ENCODE measurements at regions not wholly inside any gene's neighbourhood (a gene's known extent, or its start where the extent isn't known, plus 50 kb on each side); places are given as distances from the start of the nearest gene placed in this dataset.

DNA sequence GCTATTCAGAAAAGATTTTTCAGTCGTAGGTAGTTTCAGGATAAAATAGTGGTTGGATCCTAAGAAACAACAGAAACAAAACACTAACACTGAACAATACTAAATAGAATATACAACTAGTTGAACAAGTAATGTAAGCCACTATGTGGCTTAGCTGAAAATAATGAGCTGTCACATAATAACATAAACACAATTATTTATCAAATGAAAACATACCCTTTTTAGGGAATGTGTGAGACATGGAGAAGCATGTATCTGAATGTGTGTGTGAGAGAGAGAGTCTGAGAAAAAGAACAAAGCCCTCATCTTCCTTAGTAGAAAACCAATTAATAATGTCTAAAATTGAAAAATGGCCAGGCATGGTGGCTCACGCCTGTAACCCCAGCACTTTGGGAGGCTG lies 122.6 kb upstream of the LOC128125822 start:
- Histone ChIP-seq H3K27ac (no peak overlapping the region), H4K20me1 (no peaks in the 10 kb centered on the region), H3K4me1 (peaks cover 0 to 4% (median 0%) of the 10 kb centered on the region in 10 experiments; a peak in 2 of 20 replicates), H3K9ac (no peak overlapping the region), H3K36me3 (no peaks in the 10 kb centered on the region), H3K27me3 (no peaks in the 10 kb centered on the region), H3K9me3 (replicated peaks in 1 of 11) (no peaks in the 10 kb centered on the region), H3K4me3 (no peak overlapping the region), H3K4me2 (no peak overlapping the region)
- TF ChIP-seq Cebpa-rat (IDR thresholded peaks at IDR 0.05): no peak

DNA sequence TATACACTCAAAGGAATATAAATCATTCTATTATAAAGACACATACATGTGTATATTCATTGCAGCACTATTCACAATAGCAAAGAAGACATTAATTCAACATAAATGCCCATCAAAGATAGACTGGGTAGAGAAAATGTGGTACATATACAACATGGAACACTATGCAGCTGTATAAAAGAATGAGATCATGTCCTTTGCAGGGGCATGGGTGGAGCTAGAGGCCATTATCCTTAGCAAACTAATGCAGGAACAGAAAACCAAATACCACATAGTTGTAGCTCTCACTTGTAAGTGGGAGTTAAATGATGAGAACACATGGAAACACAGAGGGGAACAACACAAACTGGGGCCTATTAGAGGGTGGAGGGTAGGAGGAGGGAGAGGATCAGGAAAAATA lies 121.0 kb upstream of the LOC128125822 start:
- no peak overlapping the region for H3K4me2 ChIP-seq
- TF ChIP-seq Cebpa-rat (IDR thresholded peaks at IDR 0.05): no peak
- H3K27me3 ChIP-seq: no peaks in the 10 kb centered on the region
- no peak overlapping the region for H3K9ac ChIP-seq
- H3K4me1 ChIP-seq: peaks cover 0 to 4% (median 0%) of the 10 kb centered on the region in 10 experiments; a peak in 2 of 20 replicates
- H4K20me1 ChIP-seq: no peaks in the 10 kb centered on the region
- no peaks in the 10 kb centered on the region for H3K36me3 ChIP-seq
- H3K27ac ChIP-seq: no peak overlapping the region
- H3K9me3 ChIP-seq (replicated peaks in 1 of 11): no peaks in the 10 kb centered on the region
- H3K4me3 ChIP-seq: no peak overlapping the region

DNA sequence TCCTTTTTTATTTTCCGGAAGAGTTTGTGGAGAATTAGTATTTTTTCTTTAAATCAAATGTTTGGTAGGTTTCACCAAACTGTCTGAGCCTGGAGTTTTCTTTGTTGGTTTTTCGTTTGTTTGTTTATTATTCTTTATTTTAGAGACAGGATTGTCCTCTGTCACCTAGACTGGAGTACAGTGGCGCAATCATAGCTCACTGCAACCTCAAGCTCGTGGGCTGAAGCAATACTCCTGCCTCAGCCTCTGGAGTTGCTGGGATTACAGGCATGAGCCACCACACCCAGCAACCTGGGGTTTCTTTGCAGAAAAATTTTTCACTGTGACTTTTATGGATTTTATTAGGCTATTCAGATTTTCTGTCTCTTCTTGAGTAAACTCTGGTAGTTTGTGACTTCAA lies 120.2 kb upstream of the LOC128125822 start:
- Histone ChIP-seq H3K4me2 (no peak overlapping the region), H3K4me1 (peaks cover 0 to 4% (median 0%) of the 10 kb centered on the region in 10 experiments; a peak in 2 of 20 replicates), H3K4me3 (no peak overlapping the region), H4K20me1 (no peaks in the 10 kb centered on the region), H3K9me3 (replicated peaks in 1 of 11) (no peaks in the 10 kb centered on the region), H3K9ac (no peak overlapping the region), H3K27me3 (no peaks in the 10 kb centered on the region), H3K36me3 (no peaks in the 10 kb centered on the region), H3K27ac (no peak overlapping the region)
- TF ChIP-seq Cebpa-rat (IDR thresholded peaks at IDR 0.05): peak in 3 of 11 experiments; percentile 19 to 30 (median 27); a peak in 1 of 22 replicates

DNA sequence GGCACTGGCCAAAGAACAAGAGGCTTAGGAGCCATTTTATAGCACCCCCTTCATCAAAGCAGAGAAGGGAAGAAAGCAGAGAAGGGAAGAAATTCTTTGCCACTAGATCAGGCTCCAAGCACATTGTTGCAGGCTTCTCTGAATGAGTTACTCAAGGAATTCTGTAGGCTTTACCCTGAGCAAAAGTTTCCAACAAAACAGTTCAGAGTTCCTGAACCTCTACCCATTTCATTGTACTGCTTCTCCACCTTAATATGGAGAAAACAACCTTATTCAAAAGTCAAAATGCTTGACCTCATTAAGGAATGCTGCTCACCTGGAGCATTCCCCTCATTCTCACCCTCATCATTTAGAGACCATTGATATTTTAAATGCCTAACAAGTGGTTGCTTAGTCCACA lies 115.5 kb upstream of the LOC128125822 start:
- H3K9ac ChIP-seq: no peak overlapping the region
- no peaks in the 10 kb centered on the region for H3K36me3 ChIP-seq
- TF ChIP-seq Cebpa-rat (IDR thresholded peaks at IDR 0.05): no peak
- H3K9me3 ChIP-seq (replicated peaks in 1 of 11): no peaks in the 10 kb centered on the region
- no peak overlapping the region for H3K4me3 ChIP-seq
- no peaks in the 10 kb centered on the region for H4K20me1 ChIP-seq
- no peak overlapping the region for H3K4me2 ChIP-seq
- no peaks in the 10 kb centered on the region for H3K27me3 ChIP-seq
- H3K4me1 ChIP-seq: peaks cover 0 to 16% (median 0%) of the 10 kb centered on the region in 10 experiments; a peak in 6 of 20 replicates
- no peak overlapping the region for H3K27ac ChIP-seq

DNA sequence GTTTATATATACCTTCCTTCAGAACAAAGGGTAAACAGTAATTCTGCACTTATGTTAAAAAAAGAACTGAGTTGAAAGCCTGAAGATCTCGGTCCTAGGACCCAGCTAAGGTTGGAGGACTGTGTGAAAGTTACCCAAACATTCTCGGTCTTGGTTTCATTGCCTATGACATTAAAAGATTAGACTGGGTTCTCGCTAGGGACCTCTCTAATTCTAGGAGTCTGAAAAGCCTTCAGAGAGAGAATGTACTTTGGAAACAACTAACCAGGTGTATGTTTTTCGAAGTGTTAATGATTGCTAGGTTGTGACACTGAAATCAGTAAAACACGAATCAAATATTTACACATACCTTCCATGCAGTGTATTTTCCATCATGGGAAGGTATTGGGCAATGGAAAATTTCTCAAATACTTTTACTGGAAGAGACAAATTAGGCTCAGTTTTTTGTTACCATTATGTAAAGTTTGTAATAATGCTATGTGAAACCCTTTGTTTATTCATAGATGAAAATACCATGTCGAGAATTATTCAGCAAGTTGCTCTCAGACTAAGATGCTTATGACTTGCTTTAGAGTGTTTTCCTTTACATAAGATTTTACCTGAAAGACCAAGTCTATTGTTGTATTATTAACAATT lies 113.7 kb upstream of the LOC128125822 start:
- H3K36me3 ChIP-seq: no peaks in the 10 kb centered on the region
- TF ChIP-seq Cebpa-rat (IDR thresholded peaks at IDR 0.05): no peak
- no peak overlapping the region for H3K27ac ChIP-seq
- H3K4me1 ChIP-seq: peaks cover 0 to 16% (median 0%) of the 10 kb centered on the region in 10 experiments; a peak in 6 of 20 replicates
- H3K9me3 ChIP-seq (replicated peaks in 1 of 11): no peaks in the 10 kb centered on the region
- no peaks in the 10 kb centered on the region for H4K20me1 ChIP-seq
- H3K27me3 ChIP-seq: no peaks in the 10 kb centered on the region
- no peak overlapping the region for H3K9ac ChIP-seq
- H3K4me2 ChIP-seq: no peak overlapping the region
- H3K4me3 ChIP-seq: no peak overlapping the region

DNA sequence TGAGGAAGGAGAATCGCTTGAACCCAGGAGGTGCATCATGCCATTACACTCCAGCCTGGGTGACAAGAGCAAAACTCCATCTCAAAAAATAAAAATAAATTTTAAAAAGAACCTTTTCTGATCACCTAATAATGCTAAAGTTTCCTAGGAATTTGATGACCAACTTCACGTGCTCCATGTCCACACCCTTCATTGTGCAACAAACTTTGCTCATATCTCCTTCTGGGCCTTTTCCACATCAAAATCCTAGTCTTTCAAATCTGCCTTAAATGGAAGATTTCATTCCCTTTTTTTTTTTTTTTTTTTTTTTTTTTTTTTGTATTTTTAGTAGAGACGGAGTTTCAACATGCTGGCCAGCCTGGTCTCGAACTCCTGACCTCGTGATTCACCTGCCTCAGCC lies 112.5 kb upstream of the LOC128125822 start:
- peak overlapping the region in 3 of 11 experiments; percentile 7 to 64 (median 62); a peak in 2 of 22 replicates for H3K4me2 ChIP-seq
- H3K9ac ChIP-seq: no peak overlapping the region
- no peak overlapping the region for H3K27ac ChIP-seq
- no peaks in the 10 kb centered on the region for H3K9me3 ChIP-seq (replicated peaks in 1 of 11)
- H4K20me1 ChIP-seq: no peaks in the 10 kb centered on the region
- H3K4me3 ChIP-seq: no peak overlapping the region
- no peaks in the 10 kb centered on the region for H3K27me3 ChIP-seq
- no peaks in the 10 kb centered on the region for H3K36me3 ChIP-seq
- TF ChIP-seq Cebpa-rat (IDR thresholded peaks at IDR 0.05): no peak
- H3K4me1 ChIP-seq: peaks cover 0 to 16% (median 0%) of the 10 kb centered on the region in 10 experiments; a peak in 6 of 20 replicates

DNA sequence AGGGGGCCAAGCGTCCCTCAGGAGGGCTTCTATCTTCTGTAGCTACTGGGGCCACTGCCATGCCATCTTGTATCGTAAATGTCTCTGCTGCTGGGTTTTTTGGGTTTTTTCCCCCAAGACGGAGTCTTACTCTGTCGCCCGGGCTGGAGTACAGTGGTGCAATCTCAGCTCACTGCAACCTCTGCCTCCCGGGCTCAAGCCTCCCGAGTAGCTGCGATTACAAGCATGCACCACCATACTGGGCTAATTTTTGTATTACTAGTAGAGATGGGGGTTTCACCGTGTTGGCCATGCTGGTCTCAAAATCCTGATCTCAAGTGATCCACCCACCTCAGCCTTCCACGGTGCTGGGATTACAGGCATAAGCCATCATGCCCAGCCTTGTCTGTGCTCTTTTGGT lies 111.3 kb upstream of the LOC128125822 start:
- no peak for TF ChIP-seq Cebpa-rat (IDR thresholded peaks at IDR 0.05)
- no peaks in the 10 kb centered on the region for H3K27me3 ChIP-seq
- peak overlapping the region in 2 of 11 experiments; percentile 62 to 64; a peak in 4 of 22 replicates for H3K4me2 ChIP-seq
- no peaks in the 10 kb centered on the region for H3K36me3 ChIP-seq
- peaks cover 0 to 16% (median 0%) of the 10 kb centered on the region in 10 experiments; a peak in 6 of 20 replicates for H3K4me1 ChIP-seq
- no peak overlapping the region for H3K9ac ChIP-seq
- H4K20me1 ChIP-seq: no peaks in the 10 kb centered on the region
- no peak overlapping the region for H3K27ac ChIP-seq
- no peak overlapping the region for H3K4me3 ChIP-seq
- H3K9me3 ChIP-seq (replicated peaks in 1 of 11): no peaks in the 10 kb centered on the region

DNA sequence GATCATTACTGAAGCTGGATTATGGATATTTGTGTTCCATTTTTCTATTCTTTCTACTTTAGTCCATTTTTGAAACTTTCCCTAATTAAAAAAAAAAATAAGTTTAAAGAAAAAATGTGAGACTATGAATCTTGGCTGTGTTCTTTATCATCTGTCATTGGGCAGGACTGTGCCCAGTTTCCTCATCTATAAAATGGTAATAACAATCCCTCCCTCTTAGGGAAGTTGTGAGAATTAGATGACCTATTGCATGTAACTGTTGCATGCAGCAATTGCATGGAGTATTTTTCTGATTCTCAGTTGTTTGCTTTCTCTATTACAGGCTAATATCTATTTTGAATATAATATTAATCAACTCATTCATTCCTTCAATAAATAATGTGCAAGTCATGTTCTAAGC lies 108.2 kb upstream of the LOC128125822 start:
- H3K36me3 ChIP-seq: no peaks in the 10 kb centered on the region
- H4K20me1 ChIP-seq: no peaks in the 10 kb centered on the region
- H3K27ac ChIP-seq: no peak overlapping the region
- H3K4me1 ChIP-seq: peaks cover 0 to 16% (median 0%) of the 10 kb centered on the region in 10 experiments; a peak in 6 of 20 replicates
- H3K27me3 ChIP-seq: no peaks in the 10 kb centered on the region
- no peak overlapping the region for H3K4me2 ChIP-seq
- no peak overlapping the region for H3K4me3 ChIP-seq
- H3K9ac ChIP-seq: no peak overlapping the region
- no peak for TF ChIP-seq Cebpa-rat (IDR thresholded peaks at IDR 0.05)
- no peaks in the 10 kb centered on the region for H3K9me3 ChIP-seq (replicated peaks in 1 of 11)

DNA sequence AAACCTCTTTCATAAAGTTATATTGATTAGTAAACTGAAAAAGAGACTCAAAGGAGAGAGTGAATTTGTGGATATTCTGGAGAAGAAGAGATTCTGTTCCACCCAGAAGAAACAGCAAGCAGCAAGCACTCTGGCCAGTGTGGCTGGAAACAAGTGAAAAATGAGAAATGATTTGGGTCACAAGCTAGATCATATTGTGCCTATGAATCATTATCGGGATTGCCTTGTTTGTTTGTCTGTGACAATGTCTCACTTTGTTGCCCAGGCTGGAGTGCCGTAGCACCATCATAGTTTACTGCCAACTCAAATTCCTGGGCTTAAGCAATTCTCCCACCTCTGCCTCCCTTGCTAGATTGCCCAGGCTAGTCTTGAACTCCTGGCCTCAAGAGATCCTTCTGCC lies 106.5 kb upstream of the LOC128125822 start:
- H3K9ac ChIP-seq: no peak overlapping the region
- H4K20me1 ChIP-seq: no peaks in the 10 kb centered on the region
- TF ChIP-seq Cebpa-rat (IDR thresholded peaks at IDR 0.05): no peak
- H3K4me2 ChIP-seq: no peak overlapping the region
- H3K4me1 ChIP-seq: peaks cover 0 to 7% (median 0%) of the 10 kb centered on the region in 10 experiments; a peak in 5 of 20 replicates
- H3K27ac ChIP-seq: no peak overlapping the region
- H3K9me3 ChIP-seq (replicated peaks in 1 of 11): no peaks in the 10 kb centered on the region
- H3K36me3 ChIP-seq: no peaks in the 10 kb centered on the region
- H3K4me3 ChIP-seq: no peak overlapping the region
- H3K27me3 ChIP-seq: no peaks in the 10 kb centered on the region

DNA sequence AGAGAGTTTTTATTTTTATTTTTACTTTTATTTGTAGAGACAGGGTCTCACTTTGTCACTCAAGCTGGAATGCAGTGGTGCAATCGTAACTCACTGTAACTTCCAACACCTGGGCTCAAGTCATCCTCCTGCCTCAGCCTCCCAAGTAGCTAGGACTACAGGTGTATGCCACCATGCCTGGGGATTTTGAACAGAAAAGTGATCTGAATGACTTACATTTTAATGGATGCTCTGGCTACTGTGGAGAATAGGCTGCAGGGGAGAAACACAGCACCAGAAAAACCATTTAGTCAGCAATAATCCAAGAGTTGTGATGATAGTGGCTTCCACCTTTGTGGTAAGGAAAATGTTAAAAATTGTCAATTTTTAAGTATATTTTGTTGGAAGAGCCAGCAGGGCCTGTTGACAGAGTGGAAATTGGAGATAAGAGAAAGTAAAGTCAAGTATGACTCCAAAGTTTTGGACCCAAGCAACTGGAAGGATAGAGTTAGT lies 106.0 kb upstream of the LOC128125822 start:
- peaks cover 0 to 2% (median 0%) of the 10 kb centered on the region in 10 experiments; a peak in 1 of 20 replicates for H3K4me1 ChIP-seq

More for the DNA sequence above, 106.0 kb upstream of the LOC128125822 start:
- no peak overlapping the region for H3K4me2 ChIP-seq
- H3K36me3 ChIP-seq: no peaks in the 10 kb centered on the region
- H3K27ac ChIP-seq: no peak overlapping the region
- H3K9me3 ChIP-seq (replicated peaks in 1 of 11): no peaks in the 10 kb centered on the region
- H3K4me3 ChIP-seq: no peak overlapping the region
- H3K9ac ChIP-seq: no peak overlapping the region
- H3K27me3 ChIP-seq: no peaks in the 10 kb centered on the region
- TF ChIP-seq Cebpa-rat (IDR thresholded peaks at IDR 0.05): no peak
- H4K20me1 ChIP-seq: no peaks in the 10 kb centered on the region
